GM21423 (cell line): ENCODE measurements at regions not wholly inside any gene's neighbourhood (a gene's known extent, or its start where the extent isn't known, plus 50 kb on each side); places are given as distances from the start of the nearest gene placed in this dataset.
"Not testable (repeated sequence)": the region's sequence is repeated elsewhere in the genome, so short reads cannot be mapped to it uniquely, and the experiment has no call there.

Source experiments
- ATAC-seq: cut with Tn5 transposase; IDR thresholded peaks from one replicate; pipeline ENCODE4 v1.9.1; 2021; ENCODE audit warnings: mild to moderate bottlenecking, moderate library complexity; ENCODE audit not compliant: unreplicated experiment

DNA sequence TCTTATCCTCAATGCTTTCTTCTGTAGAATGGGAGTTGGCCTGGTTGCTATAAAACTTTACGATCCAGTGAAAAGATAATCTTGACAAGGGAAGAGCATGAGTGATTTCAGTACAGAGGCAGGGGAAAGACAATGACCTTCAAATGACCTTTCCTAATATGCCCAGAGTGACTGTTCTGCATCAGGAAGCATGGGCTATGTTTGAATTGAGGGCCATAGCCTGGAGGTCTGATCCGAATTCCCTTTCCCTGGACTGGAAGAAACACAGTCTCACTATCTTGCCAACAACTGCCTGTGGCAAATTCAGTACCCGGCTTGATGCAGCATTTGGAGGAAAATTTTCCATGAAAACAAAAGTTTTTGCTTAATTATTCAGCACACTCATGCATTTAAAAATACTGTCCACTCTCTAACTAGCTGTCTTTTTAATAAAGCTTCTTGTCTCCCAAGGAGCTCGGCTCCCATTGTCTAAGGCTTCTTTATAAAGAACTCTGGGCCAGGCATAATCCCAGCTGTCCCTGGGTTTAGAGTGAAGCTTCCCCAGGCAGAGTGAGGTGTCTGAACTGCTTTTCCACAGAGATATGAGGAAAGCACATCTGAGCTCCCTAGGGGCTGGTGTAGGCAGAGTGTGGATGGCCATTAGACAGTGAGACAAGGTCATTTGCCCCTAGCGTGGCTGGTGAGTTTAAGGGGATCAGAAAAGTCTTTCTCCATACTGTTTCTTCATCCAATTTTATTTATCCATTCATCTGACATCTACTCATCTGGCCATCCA is 132.7 kb upstream of the CADM1 start:
- ATAC-seq, result no peak

DNA sequence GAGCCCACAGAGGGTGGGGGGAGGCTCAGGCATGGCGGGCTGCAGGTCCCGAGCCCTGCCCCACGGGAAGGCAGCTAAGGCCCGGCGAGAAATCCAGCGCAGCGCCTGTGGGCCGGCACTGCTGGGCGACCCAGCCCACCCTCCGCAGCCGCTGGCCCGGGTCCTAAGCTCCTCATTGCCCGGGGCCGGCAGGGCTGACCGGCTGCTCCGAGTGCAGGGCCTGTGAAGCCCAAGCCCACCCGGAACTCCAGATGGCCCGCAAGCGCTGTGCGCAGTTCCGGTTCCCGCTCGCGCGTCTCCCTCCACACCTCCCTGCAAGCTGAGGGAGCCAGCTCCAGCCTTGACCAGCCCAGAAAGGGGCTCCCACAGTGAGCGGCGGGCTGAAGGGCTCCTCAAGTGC is 129.8 kb upstream of the CADM1 start:
- ATAC-seq, result not testable (repeated sequence)

DNA sequence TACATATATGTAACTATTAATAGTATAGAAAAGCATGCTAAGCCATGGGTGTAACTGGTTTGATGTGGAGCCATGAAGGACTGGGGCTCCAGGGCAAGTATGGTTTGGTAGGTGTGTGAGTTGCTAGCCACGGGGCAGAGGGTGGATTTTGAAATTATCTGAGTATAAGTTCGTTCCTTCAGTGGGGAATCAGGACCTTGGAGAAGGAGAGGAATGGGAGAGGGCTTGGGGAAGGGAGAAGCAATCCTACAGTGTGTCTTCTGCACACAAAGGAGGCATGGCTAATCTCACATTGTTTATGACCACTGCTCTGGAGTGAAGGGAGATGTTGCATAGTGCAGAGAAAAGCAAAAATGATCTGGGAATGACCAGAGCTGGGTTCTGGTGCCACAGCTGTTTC is 127.8 kb upstream of the CADM1 start:
- no peak for ATAC-seq

DNA sequence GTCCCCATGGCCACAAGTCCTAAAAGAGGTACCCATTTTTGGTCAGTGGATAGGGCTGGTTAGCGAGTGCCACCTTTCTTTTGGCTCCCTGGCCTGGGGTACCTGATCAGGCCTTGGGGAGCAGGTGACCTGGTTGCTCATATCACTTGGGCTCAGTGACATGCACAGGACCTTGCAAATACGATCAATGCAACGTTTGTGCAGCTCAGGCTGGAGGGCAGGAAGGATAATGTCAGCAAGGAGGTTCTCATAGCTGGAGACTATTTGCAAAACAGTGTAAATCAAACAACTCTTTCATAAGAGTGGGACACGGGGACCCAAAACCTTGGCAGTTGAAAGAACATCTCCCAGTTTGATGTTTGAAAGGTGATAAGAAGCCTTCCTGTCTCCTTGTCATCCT is 127.4 kb upstream of the CADM1 start:
- no peak for ATAC-seq

DNA sequence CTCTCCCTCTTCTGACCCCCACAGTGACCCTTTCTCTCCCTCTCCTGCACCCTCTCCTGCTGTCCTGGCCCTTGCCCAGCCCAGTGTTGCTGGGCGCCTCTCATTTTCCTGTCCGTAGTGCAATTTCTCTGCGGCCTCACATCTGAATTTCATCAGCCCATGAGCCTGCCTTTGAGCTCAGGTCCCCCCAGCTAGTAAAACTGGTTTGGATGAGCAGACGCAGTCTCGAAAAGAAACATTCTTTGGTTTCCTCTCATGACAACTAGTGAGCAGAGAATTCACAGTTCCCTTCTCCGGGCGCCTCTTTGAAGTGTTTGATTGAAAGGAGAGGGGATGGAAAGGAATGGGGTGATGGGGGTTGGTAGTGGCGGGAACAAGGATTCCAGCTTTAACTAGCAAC is 126.0 kb upstream of the CADM1 start:
- no peak for ATAC-seq

DNA sequence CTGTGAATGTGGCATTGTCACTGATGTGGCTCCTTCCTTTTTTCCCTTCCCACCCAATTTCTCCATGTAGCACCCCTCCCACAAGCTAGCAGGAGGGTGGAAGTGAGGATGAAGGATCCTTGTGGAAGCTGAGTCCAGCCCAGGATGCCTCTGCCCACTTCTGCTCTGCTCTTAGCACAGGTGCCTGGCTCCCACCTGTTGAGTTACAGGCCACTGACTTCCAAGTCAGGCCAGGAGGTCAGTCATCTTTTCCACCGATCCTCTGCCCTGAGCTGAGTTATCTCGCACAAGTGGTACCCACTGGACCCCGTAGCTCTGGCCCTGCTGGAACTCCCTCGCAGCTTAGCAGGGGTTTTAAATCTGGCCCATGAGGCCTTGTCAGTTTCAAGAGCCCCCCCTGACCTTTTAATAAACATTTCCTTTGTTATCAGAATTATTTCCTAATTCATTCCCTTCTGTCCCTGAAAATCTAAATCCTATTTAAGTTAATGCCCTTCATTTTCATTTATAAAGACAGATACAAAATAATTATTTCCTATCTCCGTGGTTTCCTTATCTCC is 125.3 kb upstream of the CADM1 start:
- ATAC-seq, result no peak

DNA sequence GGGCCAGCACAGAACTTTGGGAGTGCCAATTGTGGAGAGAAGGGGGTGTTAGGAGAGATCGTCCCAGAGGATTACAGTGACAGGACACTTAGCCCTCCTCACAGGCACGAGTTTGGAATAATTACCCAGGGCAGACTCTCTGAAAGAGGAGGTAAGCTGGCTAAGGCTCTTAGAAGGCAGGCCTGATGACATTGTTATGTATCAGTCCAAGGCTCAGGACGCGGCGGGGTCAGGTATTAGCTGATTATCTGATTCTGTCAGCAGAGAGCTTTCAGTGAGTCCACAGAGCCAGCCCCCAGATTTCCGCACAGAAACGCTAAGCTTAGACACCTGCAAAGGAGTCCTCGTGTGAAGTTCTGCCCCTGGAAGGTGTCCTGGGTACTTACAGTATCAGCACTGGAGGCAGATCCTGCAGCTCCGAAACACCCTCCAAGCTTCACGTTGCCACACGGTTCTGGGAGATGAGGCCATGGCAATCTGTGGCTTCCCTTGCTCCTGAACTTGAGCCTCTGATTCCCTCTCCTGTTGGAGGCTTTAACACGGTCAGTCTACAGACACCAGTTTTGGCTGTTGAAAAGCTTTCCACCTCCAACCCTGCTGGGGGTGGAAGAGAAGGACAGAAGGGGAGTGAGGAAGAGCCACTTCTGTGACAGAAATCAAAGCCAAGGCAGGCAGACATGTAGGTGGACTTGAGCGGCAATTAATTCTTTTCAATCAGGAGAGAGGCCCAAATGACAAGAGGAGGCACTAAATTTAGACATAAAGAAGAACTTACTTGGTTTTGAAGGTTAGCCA is 123.6 kb upstream of the CADM1 start:
- no peak for ATAC-seq

DNA sequence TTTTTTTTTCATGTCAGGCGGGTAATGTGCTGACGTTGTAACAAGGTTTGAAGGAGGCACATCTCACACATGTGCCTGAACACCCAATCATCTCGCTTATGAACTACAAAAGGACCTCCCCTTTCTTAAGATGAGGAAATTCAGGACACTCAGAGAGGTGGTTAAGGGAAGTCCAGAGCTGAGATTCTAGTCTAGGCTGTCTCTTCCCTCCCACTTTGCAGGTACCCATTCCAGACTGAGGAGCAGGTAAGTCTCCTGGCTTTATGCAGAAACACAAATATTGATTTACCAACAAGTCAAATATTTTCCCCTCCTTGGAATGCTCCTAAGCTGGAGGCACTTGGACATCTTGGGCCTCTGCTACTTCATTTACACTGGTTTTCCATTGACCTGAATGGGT is 122.9 kb upstream of the CADM1 start:
- ATAC-seq, result no peak

DNA sequence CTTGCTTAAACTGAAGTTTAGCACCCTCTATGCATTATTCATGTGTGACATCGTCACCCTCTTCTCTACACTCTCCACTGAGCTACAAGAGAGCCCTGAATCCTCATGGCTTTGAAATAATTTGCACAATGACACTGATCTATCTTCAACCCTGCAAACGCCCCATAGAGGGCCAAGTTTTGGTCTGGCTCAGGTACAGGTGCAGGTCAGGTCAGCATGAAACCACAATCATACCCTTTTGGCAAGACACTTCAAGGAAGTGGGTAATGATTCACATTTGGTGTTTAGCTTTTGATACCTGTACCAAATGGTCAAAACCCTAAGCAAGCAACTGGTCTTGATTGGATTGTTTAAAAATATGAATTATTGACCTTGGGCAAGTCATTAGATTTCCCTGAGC is 122.2 kb upstream of the CADM1 start:
- no peak for ATAC-seq

DNA sequence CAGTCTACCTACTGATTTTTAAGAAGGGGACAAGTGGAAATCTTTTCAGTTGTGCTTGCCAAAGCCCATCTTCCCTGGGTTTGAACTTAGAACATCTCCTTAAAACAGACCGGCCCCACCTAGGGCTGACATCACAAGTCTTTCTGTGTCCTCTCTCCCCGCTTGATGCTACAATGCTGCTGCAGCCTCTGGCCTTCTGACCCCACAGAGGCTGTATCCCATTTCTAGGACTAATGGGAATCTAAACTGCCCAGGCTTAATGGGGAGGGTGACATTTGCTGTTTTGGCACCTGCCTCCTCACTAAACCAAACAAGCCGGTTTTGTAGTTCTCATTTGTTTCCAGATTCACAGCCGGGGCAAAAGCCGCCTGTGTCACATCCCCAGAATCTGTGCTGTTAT is 121.3 kb upstream of the CADM1 start:
- no peak for ATAC-seq

DNA sequence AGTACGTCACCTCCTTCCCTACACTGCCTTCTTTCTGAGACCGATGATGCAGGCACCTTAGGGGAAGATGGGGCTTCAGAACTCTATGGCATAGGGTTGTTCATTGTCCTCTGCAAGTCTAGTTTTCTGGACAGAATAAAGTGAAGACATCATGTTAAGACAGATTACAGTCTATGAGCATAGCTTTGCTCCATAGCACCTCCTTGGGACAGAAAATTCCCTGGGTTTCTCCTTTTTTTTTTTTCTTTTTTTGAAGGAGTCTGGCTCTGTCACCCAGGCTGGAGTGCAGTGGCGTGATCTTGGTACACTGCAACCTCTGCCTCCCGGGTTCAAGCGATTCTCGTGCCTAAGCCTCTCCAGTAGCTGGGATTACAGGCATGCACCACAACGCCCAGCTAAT is 119.8 kb upstream of the CADM1 start:
- ATAC-seq, result no peak

DNA sequence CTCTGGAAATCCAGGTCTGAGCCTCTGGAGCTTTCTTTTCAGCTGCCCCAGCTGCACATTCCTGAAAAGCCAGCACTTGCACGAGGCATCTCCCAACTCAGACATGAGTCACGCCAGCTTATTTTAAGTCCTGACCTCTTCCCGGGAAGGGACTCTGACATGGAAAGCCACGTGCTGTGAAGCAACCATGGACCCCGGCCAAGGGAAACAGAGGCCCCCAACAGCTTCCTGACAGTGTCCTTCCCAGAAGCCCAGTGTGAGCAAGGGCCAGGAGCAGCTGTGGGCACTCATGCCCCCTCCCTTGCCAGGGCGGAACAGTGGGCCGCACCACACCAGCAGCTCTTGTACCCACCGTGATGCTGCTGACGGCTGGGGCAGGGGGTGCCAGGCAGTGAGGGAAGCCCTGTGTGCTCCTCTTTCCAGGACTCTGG is 118.8 kb upstream of the CADM1 start:
- ATAC-seq, result no peak

DNA sequence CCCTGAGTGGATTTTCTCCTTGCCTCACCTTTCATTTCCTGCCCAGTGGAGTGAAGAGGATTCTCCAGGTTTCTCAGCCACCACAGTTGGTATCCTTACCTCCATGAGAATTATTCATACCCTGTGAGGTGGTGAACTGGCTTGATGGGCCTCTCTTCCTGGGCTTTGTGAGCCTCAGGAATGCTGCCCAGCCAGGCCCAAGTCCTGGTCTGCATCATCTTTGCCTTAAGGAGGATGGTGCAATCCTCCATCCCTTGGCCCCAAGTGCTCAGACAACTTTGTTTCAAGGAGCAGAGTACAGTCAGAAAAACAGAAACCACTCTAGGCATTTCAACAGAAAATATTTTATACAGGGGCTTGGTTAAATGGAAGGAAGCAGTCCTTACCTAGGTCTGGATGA is 114.2 kb upstream of the CADM1 start:
- no peak for ATAC-seq

DNA sequence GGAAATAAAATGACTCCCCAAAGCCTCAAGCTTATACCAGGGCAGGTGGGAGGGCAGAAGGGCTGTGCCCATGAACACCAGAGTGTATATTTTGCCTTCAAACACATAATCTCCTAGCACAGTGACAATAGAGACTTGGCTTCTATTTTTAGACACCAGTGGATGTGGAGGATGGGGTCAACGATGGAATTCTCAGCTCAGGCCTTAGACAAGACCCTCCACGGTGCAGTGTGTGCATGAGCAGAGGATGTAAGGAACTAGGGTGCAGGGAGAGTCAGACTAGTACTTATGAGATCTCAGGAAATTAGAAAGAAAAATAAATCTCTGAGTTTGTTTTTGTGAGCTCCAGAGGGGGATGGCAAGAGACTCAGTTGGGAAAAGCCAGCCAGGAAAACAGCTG is 113.6 kb upstream of the CADM1 start:
- no peak for ATAC-seq

DNA sequence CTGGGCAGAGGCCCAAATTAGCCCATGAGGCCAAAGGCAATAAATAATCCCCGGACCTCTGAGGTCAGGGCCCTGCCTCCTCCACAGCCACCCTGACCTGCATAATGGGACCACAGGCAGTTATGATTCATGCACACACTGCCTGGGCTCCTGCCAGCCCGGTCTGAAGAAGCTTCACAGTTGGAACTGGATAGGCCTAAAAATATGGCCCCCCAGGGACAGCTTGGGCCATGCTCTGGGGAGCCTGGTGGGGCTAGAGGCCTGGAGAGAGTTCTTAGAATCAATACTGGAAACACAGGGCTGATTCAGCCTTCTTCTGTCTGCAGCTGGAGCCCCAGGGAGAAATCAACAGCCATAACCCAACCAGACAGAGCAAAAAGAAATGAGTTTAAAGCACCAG is 112.8 kb upstream of the CADM1 start:
- no peak for ATAC-seq

DNA sequence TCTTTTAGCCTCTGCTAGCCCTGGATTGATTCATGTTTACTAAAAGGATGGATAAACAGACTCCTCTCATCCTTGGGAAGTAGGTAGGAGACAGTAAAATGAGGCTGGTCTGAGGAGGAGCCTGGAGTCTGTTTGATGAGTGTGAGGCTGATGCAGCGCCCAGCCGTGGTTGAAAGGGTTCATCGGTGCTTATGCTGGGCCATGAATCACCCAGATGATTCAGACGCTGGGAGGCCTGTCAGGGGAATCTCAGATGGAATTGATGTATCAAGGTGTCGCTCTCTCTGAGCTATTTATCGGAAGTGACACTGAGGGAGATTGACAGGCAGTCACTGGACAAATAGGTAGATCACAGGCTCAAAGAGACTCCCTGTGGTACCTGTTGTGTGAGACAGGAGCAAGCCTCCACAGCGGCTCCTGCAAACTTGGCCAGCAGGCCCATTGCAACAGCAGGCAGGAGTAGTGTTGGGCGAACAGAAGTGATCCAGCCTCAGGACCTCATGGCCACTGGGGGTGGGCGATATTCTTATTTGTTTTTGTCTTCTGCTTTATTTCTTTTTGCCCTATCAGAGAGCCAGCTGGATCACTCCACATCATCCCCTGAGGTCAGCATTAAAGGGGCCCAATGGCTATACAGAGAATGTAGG is 109.9 kb upstream of the CADM1 start:
- ATAC-seq, result no peak

DNA sequence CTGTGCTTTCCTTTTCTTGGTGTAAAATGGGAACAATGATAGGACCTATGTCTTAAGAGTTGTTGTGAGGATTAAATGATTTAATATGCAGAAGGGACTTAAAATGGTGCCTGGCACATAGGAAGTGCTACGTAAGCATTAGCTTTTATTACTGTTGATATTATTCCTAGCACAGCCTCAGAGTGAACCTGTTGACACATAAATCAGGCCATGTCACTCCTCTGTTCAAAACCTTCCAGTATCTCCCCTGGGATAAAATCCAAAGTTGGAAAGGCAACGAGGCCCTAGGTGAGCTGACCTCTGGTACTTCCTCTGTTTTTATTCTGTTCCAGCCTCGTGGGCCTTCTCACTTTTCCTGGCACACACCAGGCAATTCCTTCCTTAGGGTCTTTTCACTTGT is 108.8 kb upstream of the CADM1 start:
- ATAC-seq, result no peak

DNA sequence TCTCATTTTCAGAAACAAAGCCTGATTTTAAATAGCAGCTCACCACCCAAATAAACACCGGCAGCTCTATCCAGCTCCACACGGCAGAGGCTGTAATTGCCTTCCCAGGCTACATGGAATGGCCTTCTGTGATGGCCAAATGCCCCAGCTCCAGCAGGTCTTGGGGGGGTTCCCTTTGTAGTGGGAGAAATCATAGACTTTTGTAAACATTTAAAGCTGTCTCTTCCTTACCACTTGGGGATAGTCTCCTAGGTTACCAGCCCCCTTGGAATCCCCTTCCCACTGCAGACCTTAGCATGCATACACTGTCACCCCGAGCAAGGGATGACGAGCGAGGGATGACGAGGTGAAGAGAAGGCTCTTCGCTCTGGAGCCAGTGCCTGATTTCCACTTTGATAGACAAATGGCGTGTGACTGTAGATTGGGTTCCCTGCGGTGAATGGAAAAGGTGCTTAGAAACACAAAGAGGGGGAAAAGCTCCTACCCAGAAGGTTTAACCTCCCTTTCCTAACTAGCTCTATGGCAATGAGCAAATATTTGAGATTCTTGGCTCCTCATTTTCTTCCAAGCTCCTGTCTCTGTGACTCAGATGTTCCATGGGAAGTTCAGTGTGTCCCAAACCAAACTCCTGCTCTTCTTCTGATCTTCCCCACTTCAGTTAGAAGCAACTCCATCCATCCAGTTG is 108.0 kb upstream of the CADM1 start:
- ATAC-seq, result no peak

DNA sequence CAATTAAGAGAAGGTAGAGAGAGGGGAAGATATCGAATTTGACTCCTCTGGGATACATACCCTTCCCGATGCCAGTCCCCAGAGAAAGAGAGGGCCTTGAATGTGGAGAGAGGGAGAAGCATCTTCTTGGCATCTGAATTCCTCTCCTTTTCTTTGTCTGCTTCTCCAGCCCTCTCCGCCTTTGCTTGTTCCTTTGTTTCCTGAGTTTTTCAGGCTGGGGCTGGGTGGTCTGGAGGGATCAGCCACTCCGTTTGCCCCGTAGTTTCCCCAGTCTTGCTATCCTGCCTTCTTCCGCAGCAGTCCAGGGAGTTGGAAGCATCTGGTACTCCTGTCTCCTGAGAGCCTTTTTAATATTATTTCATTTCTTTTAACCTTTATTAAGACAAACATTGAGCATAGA is 107.1 kb upstream of the CADM1 start:
- no peak for ATAC-seq

DNA sequence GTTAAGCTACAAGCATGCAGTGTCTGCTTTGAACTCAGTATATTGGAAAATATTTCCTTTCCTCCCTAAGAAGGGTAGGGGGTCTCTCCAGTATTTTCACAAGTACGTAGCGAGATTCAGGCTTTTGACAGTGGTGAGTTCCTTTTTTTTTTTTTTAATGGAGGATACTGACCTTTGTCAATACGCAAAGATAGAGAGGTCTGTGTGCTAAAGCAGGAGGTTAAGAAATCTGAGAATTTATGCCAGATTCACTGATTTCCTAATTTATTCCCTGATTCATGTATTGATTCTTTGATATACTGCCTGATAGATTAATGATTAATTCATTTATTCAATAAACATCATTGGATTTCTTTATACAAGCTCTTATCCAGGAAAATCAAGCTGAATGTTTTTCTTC is 106.7 kb upstream of the CADM1 start:
- no peak for ATAC-seq

DNA sequence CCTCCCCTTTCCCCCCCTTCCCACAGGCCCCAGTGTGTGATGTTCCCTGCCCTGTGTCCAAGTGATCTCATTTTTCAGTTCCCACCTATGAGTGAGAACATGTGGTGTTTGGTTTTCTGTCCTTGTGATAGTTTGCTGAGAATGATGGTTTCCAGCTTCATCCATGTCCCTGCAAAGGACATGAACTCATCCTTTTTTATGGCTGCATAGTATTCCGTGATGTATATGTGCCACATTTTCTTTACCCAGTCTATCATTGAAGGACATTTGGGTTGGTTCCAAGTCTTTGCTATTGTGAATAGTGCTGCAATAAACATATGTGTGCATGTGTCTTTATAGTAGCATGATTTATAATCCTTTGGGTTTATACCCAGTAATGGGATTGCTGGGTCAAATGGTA is 106.0 kb upstream of the CADM1 start:
- ATAC-seq, result not testable (repeated sequence)
